Fibroblast of pulmonary artery (primary cell): ENCODE measurements at regions not wholly inside any gene's neighbourhood (a gene's known extent, or its start where the extent isn't known, plus 50 kb on each side); places are given as distances from the start of the nearest gene placed in this dataset.
"Not testable (repeated sequence)": the region's sequence is repeated elsewhere in the genome, so short reads cannot be mapped to it uniquely, and the experiment has no call there.

Source experiments
- DNase-seq: peaks from one replicate; pipeline ENCODE4 v3.0.0-alpha.2; 2010; ENCODE audit warnings: low read depth
- H3K4me3 ChIP-seq: replicated peaks from 2 replicates; pipeline ENCODE4 v1.5.1; 2011; ENCODE audit warnings: low read depth, mild to moderate bottlenecking, control low read depth, low read length, moderate library complexity

DNA sequence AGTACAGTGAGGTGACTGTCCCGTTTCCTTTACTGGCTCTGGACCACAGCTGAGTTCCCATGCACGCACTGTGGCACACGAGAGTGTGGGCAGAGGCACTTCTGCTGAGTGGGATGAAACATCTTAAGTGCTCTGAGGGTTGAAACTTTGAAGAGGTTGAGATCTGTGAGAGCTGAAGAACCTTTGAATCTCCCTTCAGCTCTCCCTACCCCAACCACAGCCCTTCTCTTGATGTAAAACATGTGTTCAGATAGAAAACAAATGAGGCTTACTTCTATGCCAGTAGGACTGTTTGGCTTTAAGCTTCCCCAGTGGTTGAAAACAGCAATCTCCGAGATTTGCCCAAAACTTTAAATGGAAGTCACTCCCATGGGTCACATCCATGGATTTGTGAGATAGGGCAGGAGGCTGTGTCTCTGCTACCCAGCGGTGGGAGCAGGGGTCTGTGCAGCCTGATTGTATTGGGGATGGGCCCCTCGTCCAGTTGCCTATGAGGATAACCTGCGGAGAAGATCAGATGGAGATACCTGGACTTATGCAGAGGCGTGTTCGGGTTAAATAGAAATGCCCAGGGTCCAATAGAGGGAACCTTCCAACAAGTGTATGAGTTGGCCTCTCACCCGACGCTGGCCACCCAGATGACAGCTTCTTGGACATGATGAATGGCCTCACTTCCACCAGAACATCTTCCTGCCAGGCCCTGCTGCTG, 178.0 kb upstream of the PLGLB2 start:
- DNase-seq, H3K4me3 ChIP-seq: not testable (repeated sequence)

DNA sequence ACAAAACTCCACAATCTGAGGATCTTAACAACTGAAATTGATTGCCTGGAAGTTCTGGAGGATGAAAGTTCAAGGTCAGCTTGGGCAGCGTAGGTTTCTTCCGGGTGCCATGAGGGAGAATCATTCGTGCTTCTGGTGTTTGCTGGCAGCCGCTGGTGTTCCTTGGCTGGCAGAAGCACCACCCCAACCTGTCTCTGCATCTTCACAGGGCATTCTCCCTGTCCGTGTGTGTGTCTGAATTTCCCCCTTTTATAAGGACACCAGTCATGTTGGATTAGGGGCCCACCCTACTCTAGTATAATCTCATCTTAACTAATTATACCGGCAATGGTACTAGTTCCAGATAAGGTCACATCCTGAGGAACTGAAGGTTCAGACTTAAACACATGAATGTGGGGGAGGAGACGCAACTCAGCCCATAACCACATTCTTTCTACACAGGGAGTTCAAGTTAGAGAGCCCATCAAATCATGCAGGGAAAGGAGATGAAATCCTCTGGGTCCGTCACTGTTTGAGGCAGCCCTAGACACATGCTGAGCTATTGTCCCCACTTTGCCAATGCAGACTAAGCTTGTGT, 175.9 kb upstream of the PLGLB2 start:
- DNase-seq, H3K4me3 ChIP-seq: not testable (repeated sequence)

DNA sequence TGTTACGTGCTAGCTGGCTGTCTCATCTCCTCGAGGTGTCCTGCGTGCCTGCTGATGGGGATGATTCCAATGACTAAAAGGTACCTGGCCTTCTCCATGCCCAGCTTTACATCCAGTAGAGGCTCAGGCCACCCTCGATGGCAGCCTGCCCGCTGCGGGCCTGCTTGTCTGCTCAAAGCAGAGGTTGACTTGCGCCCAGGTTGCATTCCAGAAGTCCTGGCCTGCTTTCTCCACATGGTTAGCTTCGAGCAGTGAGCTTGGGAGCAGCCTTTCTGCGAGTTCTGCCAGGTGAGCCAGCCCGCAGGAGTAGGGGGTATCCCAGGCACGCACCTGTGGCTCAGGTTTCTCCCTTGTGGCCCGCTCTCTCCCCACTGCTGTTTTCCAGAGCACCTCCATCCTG, 175.0 kb upstream of the PLGLB2 start:
- not testable (repeated sequence) for DNase-seq, H3K4me3 ChIP-seq

DNA sequence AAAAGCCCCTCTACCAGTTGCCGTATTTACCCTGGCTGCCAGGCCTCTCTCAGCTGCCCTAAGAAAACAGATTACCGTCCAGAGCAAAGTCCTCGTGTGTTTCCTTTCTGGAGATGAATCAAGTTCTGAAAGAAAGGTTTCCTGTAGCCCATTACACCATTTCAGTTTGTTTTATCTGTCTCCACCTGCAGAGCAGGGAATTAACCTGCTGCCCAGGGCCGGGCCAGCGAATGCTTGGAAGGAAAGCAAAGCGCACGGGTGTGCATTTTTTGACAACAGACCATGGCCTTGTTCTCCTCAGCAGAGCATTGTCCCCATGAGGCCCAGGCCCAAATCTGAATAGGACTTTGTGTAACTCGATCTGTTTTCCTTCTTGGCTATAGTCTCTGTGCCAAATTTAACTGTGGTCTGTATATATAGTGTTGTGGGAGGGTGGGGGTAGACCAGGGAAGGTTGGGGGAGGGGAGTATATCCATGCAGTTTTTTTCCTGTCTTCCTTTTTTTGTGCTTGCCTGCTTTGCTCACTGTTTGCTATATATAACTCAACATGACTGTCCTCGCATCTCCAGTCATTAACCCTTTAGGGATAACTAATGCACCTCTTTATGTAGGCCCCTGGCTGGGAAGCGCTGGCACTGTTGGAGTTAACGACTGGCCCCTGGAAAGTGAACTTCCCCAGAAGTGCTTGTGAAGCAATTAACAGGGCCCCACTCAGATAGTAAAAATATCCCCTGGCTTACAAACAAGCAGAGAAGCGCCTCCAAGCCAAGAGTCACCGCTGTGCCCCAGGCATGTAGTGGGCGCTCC, 174.3 kb upstream of the PLGLB2 start:
- not testable (repeated sequence) for DNase-seq, H3K4me3 ChIP-seq

DNA sequence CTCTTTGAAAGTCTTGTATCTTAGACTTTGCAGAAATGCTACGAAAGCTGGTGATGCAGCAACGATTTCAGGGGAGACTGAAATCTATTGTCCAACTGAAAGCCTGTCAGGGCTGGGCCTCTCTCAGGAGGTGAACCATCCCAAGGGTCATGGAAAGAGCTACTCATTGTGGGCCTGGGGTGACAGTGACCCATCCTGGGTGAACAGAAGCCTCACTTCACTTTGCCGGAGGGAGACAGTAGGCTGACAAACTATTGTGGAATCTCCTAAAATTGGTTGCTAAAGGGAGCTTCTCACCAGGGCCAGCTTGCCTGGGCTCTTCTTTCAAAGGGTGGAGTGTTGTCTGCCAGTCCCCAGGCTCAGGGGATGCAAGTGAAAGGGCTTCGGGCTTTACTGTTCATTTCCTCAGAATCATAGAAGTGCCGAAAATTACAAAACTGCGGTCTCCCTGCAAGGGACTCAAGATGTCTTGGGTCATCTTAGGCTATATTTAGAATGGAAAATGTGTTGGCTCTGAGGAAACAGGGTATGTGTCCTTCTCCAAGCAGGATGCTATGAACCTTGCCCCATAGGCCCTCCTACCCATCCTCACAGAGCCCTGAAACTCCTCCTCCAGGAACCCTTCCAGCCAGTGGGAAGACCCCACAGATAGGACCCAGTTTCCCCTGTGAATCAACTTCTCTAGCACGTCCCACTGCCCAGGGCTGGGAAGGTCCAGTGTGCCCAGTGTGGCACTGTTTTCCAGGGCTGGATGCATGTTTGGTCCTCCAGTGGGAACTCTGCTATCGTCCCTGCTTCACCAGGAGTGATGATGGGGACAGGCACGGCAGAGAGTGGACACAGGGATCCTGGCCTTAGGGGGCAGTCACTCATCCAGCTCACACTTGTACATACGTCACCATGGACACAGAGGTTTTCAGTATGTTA, 173.4 kb upstream of the PLGLB2 start:
- DNase-seq, H3K4me3 ChIP-seq: not testable (repeated sequence)

DNA sequence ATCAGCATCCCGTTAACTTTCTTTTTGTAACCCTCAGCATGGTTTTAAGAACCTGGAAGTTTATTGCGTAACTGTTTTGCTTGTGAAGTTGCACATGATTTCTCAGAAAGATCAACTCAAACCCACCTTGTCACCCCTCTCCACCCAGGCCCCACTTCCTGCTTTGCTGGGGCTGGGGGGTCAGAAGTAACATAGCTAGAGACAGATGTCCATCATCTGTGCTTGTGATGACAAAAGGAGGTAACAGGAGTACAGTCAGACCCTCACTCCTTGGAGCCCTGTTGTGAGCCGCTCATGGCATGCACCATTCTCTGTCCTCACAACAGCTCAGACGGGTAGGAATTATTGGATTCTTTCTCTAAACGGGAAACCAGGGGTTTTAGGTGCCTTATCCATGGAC, 172.7 kb upstream of the PLGLB2 start:
- H3K4me3 ChIP-seq, DNase-seq: not testable (repeated sequence)

DNA sequence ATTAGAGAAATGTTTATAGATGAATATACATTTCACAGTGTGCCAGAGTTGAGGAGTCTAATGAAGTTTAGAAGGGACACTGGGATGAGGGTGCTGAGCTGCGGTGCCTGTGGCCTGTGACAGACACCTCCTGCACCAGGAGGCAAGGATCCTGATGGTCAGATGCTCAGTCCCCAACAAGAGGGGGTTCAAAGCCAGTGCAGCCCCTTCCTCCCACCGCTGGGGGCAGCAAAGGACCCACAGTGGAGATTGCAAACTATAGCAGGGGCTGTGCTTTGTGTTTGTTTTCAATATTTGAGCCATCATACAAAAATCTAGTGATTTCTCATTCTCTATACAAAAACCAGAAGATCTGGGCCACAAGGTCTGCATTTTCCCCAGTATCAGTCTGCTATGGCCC, 170.5 kb upstream of the PLGLB2 start:
- DNase-seq: not testable (repeated sequence)

DNA sequence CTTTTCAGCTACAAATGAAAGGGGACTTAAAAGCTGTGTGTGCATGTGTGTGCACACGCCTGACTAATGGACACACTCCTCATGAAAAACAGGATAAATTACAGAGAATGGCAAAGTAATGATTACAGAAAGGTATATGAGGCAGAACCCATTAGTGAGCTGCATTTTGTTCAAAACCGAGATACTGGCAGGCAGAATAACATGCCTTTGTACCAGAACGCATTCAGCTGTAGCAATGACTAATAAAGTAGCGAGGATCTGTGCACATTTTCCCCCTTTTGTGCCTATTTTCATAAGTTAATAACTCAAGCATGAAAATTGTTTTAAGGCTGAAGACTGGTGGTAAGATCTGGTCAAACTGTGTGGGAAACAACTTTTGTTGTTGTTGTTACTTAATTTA, 165.7 kb upstream of the PLGLB2 start:
- not testable (repeated sequence) for H3K4me3 ChIP-seq, DNase-seq

More for the DNA sequence above, 170.5 kb upstream of the PLGLB2 start:
- not testable (repeated sequence) for H3K4me3 ChIP-seq

DNA sequence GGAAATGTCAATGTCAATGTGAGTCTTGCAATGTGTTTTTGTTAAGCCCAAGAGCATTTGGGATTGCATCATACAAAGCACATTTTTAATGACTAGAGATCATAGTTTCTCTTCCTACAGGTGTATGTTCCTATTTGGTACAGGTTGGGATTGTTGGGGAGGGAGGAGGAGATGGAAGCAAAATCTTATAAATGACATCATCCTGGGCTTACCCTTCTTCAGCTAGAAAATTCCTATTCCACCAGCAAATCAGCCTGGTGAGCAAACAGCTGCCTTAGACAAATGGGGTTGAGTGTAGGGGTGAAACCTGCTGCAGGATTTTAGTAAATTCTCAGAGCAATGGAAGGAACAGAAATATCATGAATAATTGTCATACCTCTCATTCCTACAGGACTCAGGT, 165.3 kb upstream of the PLGLB2 start:
- H3K4me3 ChIP-seq, DNase-seq: not testable (repeated sequence)

DNA sequence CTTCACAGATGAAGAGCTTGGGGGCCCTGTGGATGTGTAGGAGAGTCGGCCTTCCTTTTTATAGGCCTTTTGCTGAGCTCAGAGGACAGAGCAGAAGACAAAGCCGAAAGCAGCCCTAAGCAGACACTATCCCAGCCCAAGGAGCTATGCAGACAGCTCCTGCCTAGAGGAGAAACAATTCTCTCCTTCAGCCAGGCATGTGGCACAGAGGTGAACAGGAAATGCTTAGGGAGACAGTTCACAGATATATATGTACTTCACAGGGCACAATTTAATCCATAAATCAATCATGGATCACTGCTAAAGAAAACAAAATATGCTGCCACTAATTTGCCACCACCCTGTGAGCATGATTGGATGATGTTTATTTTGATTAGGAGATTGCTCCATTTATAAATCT, 164.5 kb upstream of the PLGLB2 start:
- not testable (repeated sequence) for H3K4me3 ChIP-seq, DNase-seq

DNA sequence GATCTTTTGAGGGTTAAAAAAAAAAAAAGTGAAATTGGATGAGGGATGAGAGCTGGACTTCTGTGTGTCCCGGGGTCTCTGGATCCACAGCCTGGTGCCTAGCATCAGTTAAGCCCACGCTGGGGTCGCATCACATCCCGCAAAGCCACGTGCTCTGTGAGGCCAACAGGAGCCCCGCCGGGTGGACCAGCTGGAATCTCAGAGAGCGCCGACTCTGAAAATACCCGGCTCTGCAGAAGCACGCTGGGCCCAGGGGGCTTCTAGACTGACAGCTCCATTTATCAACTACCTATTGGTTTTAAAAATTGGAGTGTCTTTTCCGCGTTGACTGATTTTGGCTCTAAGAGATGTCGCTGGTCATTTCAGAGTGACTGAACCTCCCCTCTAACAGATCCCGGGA, 164.1 kb upstream of the PLGLB2 start:
- H3K4me3 ChIP-seq, DNase-seq: not testable (repeated sequence)

DNA sequence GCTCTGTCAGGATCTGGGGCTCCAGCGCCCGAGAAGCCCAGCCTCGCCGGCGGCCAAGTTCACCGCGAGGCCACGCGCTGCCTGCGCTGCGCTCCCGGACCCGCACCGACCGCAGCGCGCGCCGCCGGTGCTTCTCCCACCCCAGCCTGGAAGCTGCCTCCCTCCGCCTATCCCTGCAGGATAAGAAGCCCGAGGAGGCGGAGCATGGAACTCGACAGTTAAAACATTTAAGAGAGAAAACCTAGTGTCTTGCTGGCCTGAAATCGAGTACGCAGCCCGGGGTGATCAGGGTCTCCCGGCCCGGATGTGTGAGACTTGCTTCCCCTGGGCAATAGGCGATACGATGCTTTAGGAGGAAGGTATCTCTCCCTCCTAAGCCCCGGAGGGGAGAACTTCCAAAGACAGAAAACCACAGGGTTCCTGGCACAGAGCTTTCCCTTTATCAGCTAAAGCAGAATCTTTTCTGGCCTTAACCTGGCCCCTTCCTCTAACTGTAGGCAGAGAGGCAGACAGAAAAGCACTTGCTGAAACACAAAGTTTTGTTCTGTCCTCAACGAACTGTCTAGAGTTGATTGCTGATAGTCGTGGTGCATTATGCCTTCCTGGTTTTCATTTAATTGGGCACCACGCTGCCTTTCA, 163.5 kb upstream of the PLGLB2 start:
- peak; percentile 20 for DNase-seq

DNA sequence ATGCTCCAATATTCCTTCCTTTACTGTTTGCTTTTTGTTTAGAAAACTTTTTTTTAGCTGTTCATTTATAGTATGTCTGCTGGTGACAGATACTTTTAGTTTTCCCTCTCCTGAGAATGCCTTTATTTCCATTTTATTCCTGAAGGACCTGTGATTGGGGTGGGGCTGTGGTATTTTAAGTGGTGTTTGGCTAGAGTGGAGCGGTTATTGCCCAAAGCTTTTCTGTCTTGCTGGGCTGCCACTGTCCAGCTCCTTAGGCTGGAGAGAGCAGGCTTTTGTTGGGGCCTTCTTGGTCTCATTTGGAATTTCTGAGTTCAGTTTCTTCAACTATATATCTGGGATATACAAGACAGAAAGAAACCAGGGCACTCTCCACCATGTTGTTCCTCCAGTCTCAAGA, 160.0 kb upstream of the PLGLB2 start:
- H3K4me3 ChIP-seq, DNase-seq: not testable (repeated sequence)

More for the DNA sequence above, 163.5 kb upstream of the PLGLB2 start:
- not testable (repeated sequence) for H3K4me3 ChIP-seq

DNA sequence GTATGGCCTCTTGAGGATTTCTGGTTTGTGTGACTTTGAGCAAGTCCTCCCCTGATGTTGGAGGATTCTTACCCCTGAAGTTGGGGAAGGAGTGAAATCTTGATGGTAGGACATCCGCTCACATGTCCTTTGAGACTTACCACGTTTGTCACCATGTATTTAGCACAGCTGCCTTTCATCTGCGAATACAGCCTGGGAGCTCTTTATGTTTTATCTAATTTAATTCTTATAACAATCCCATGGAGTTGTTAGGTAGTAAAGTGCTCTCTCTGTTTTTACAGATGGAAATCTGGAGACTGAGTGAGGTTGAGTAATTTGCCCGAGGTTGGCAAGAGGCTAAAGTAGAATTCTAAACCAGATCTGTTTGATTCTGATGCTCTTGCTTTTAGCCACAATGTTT, 154.9 kb upstream of the PLGLB2 start:
- H3K4me3 ChIP-seq, DNase-seq: not testable (repeated sequence)

DNA sequence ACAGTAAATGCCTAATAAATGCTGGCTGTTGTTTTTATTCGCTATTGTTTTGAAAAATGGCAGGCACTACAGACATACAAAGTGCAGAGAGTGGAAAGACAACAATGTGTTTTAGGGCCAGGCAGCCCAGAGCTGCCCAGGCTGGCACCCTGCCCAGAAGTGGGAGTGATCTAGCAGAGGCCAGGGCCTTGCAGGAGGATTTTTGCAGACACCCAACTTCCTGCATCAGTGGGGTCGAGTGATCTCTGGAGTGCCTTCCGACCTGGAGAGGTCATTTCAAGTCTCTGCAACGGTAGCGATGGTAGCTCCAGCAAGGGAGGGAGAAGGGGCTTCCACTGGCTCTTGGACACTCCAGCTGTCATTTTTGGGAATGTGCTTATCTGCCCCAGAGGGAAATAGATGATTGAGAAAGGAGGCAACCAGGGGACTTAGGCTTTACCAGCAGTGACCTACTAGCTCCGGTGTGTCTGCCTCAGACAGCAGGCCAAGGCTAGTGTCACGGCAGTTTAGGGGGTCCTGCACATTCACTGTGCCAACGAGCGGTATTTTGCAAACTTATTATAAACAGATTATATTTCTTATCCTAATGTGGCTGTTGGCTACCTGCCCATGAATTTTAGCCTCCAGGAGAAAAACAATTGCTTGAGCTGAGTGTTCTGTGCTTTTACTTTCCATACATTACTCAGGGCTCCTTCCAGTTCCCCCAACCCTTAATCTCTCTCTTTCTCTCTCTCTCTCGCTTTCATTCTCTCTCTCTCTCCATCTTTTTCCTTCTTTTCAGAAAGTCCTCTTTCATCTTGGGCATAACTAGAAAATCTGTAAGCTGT, 153.9 kb upstream of the PLGLB2 start:
- peak; percentile 81 for DNase-seq
- not testable (repeated sequence) for H3K4me3 ChIP-seq

DNA sequence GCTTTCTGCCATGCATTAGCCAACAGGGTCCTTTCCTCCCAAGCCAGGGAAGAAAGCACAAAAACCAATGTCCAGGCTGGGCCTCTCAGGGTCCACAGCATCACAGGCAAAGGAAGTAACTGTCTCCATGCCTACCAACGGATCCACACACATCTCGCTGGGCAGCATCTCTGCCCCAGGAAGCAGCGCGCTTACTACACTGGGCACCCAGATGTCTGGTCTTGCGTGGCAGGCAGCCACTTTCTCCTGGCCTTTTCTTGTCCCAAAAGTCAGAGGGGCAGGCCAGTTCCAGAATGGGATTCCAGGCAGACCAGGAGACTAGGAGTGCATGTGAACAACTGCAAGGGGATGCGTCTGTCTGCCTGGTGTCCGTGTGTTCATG, 153.3 kb upstream of the PLGLB2 start:
- H3K4me3 ChIP-seq, DNase-seq: not testable (repeated sequence)

DNA sequence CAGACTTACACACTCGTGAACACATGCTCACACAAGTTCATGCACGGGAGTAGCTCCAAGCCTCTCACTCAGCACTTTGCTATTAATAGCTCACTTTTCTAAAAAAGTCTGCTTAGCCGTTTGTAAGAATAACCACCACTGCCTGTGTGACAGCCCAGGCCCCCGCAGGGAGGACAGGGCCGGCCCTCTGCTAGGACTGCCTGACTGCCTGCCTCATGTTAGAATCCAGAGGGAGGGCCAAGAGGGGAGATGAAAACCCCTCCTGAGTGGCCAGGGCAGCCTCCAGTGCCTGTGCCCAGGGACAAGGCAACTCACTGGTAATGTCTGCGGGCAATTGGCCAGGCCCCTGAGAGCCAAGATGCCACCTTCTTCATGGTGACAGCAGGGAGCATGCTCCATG, 152.9 kb upstream of the PLGLB2 start:
- not testable (repeated sequence) for DNase-seq, H3K4me3 ChIP-seq
